ENCODE measurements at regions not wholly inside any gene's neighbourhood (a gene's known extent, or its start where the extent isn't known, plus 50 kb on each side); places are given as distances from the start of the nearest gene placed in this dataset.
"Not testable (repeated sequence)": the region's sequence is repeated elsewhere in the genome, so short reads cannot be mapped to it uniquely, and the experiment has no call there.

GRCh38 chr6:156269751-156270369 is 507.3 kb upstream of the ARID1B start:
- no peak for DNase-seq

- no peak for DNase-seq
Observed at GRCh38 chr6:156268849-156269248, 508.3 kb upstream of the ARID1B start.

- no peak for DNase-seq
Observed at GRCh38 chr6:156262014-156262413, 515.2 kb upstream of the ARID1B start.

- DNase-seq = no peak
Observed at GRCh38 chr6:156260815-156261214, 516.4 kb upstream of the ARID1B start.

- no peak for DNase-seq
Observed at GRCh38 chr6:156258981-156259380, 518.2 kb upstream of the ARID1B start.

- no peak for DNase-seq
Observed at GRCh38 chr6:156256161-156256560, 521.0 kb upstream of the ARID1B start.

- no peak for DNase-seq
Observed at GRCh38 chr6:156254240-156254639, 522.9 kb upstream of the ARID1B start.

- no peak for DNase-seq
Observed at GRCh38 chr6:156250593-156250992, 526.6 kb upstream of the ARID1B start.

GRCh38 chr6:156242206-156242605 is 535.0 kb upstream of the ARID1B start:
- no peak for DNase-seq

- no peak for DNase-seq
Observed at GRCh38 chr6:156231026-156231765, 546.0 kb upstream of the ARID1B start.

- no peak for DNase-seq
Observed at GRCh38 chr6:156219973-156220372, 557.2 kb upstream of the ARID1B start.

- no peak for DNase-seq
Observed at GRCh38 chr6:156205678-156206077, 571.5 kb upstream of the ARID1B start.

- no peak for DNase-seq
Observed at GRCh38 chr6:156199182-156199581, 578.0 kb upstream of the ARID1B start.

GRCh38 chr6:156197513-156197912 is 579.7 kb upstream of the ARID1B start:
- no peak for DNase-seq

GRCh38 chr6:156194981-156195380 is 582.2 kb upstream of the ARID1B start:
- DNase-seq = no peak

- DNase-seq = no peak
Observed at GRCh38 chr6:156193381-156193780, 583.8 kb upstream of the ARID1B start.

GRCh38 chr6:156191895-156192294 is 585.3 kb upstream of the ARID1B start:
- no peak for DNase-seq

GRCh38 chr6:156191390-156191789 is 585.8 kb upstream of the ARID1B start:
- not testable (repeated sequence) for DNase-seq

GRCh38 chr6:156190270-156190669 is 586.9 kb upstream of the ARID1B start:
- DNase-seq = no peak

GRCh38 chr6:156189714-156190113 is 587.5 kb upstream of the ARID1B start:
- DNase-seq = no peak

GRCh38 chr6:156189195-156189594 is 588.0 kb upstream of the ARID1B start:
- no peak for DNase-seq

- no peak for DNase-seq
Observed at GRCh38 chr6:156185113-156185512, 592.1 kb upstream of the ARID1B start.

- no peak for DNase-seq
Observed at GRCh38 chr6:156183678-156184077, 593.5 kb upstream of the ARID1B start.

- no peak for DNase-seq
Observed at GRCh38 chr6:156182356-156182755, 594.8 kb upstream of the ARID1B start.

GRCh38 chr6:156181506-156181905 is 595.7 kb upstream of the ARID1B start:
- DNase-seq = no peak
